ENCODE measurements at regions not wholly inside any gene's neighbourhood (a gene's known extent, or its start where the extent isn't known, plus 50 kb on each side); places are given as distances from the start of the nearest gene placed in this dataset.

- ATAC-seq (ENCODE audit: low FRiP score) (no peak), DNase-seq (no peak)
- Histone ChIP-seq H3K4me3 (ENCODE audit: low read length in 2 of 2) (no peak overlapping the region), H3K4me1 (ENCODE audit: control insufficient read depth in 1 of 2, insufficient read depth in 2 of 2, low read length in 2 of 2) (peaks cover 0 to 2% of the 10 kb centered on the region in 2 donors), H3K27ac (ENCODE audit: low read depth in 1 of 2, low read length in 2 of 2) (no peak overlapping the region), H3K9me3 (ENCODE audit: control insufficient read depth, low read length) (no peaks in the 10 kb centered on the region), H3K36me3 (ENCODE audit: control insufficient read depth in 1 of 2, insufficient read depth in 2 of 2, low read length in 1 of 2) (no peaks in the 10 kb centered on the region), H3K27me3 (ENCODE audit: control insufficient read depth in 1 of 2, insufficient read depth in 2 of 2, low read length in 1 of 2) (no peaks in the 10 kb centered on the region)
- intact Hi-C loops (cut with DNase I): no loop called here
- WGBS, 2 donors: 80 to 82% methylated on average over 2 of the region's 2 CpGs
These were observed 185.1 kb upstream of the HDDC2 start for GRCh38 chr6:125486881-125487280.

GRCh38 chr6:125489579-125490285 is 188.0 kb upstream of the HDDC2 start:
- WGBS, 2 donors: 6 to 8% methylated on average over 2 of the region's 2 CpGs
- DNase-seq (no peak), ATAC-seq (ENCODE audit: low FRiP score) (no peak)
- Histone ChIP-seq H3K27ac (ENCODE audit: low read depth in 1 of 2, low read length in 2 of 2) (no peak overlapping the region), H3K27me3 (ENCODE audit: control insufficient read depth in 1 of 2, insufficient read depth in 2 of 2, low read length in 1 of 2) (no peaks in the 10 kb centered on the region), H3K36me3 (ENCODE audit: control insufficient read depth in 1 of 2, insufficient read depth in 2 of 2, low read length in 1 of 2) (no peaks in the 10 kb centered on the region), H3K4me1 (ENCODE audit: control insufficient read depth in 1 of 2, insufficient read depth in 2 of 2, low read length in 2 of 2) (peaks cover 0 to 2% of the 10 kb centered on the region in 2 donors), H3K4me3 (ENCODE audit: low read length in 2 of 2) (no peak overlapping the region), H3K9me3 (ENCODE audit: control insufficient read depth, low read length) (no peaks in the 10 kb centered on the region)
- intact Hi-C loops (cut with DNase I): no loop called here

- ATAC-seq (ENCODE audit: low FRiP score) (no peak), DNase-seq (no peak)
- Histone ChIP-seq H3K27ac (ENCODE audit: low read depth in 1 of 2, low read length in 2 of 2) (no peak overlapping the region), H3K36me3 (ENCODE audit: control insufficient read depth in 1 of 2, insufficient read depth in 2 of 2, low read length in 1 of 2) (no peaks in the 10 kb centered on the region), H3K4me3 (ENCODE audit: low read length in 2 of 2) (no peak overlapping the region), H3K27me3 (ENCODE audit: control insufficient read depth in 1 of 2, insufficient read depth in 2 of 2, low read length in 1 of 2) (no peaks in the 10 kb centered on the region), H3K9me3 (ENCODE audit: control insufficient read depth, low read length) (no peaks in the 10 kb centered on the region), H3K4me1 (ENCODE audit: control insufficient read depth in 1 of 2, insufficient read depth in 2 of 2, low read length in 2 of 2) (peaks cover 0 to 2% of the 10 kb centered on the region in 2 donors)
- intact Hi-C loops (cut with DNase I): no loop called here
- WGBS, 2 donors: 66 to 77% methylated on average over 8 of the region's 8 CpGs
These were observed 190.3 kb upstream of the HDDC2 start for GRCh38 chr6:125491860-125492618.

GRCh38 chr6:125498606-125499005 is 196.8 kb upstream of the HDDC2 start:
- Histone ChIP-seq H3K4me3 (ENCODE audit: low read length in 2 of 2) (no peak overlapping the region), H3K4me1 (ENCODE audit: control insufficient read depth in 1 of 2, insufficient read depth in 2 of 2, low read length in 2 of 2) (peaks cover 0 to 2% of the 10 kb centered on the region in 2 donors), H3K9me3 (ENCODE audit: control insufficient read depth, low read length) (no peaks in the 10 kb centered on the region), H3K36me3 (ENCODE audit: control insufficient read depth in 1 of 2, insufficient read depth in 2 of 2, low read length in 1 of 2) (no peaks in the 10 kb centered on the region), H3K27me3 (ENCODE audit: control insufficient read depth in 1 of 2, insufficient read depth in 2 of 2, low read length in 1 of 2) (no peaks in the 10 kb centered on the region), H3K27ac (ENCODE audit: low read depth in 1 of 2, low read length in 2 of 2) (no peak overlapping the region)
- DNase-seq: no peak
- WGBS, 2 donors: 70 to 80% methylated on average over 3 of the region's 3 CpGs
- no peak for ATAC-seq (ENCODE audit: low FRiP score)
- intact Hi-C loops (cut with DNase I): no loop called here

GRCh38 chr6:125499535-125499934 is 197.8 kb upstream of the HDDC2 start:
- ATAC-seq (ENCODE audit: low FRiP score) (no peak), DNase-seq (no peak)
- Histone ChIP-seq H3K27me3 (ENCODE audit: control insufficient read depth in 1 of 2, insufficient read depth in 2 of 2, low read length in 1 of 2) (no peaks in the 10 kb centered on the region), H3K4me1 (ENCODE audit: control insufficient read depth in 1 of 2, insufficient read depth in 2 of 2, low read length in 2 of 2) (peaks cover 0 to 2% of the 10 kb centered on the region in 2 donors), H3K27ac (ENCODE audit: low read depth in 1 of 2, low read length in 2 of 2) (no peak overlapping the region), H3K9me3 (ENCODE audit: control insufficient read depth, low read length) (no peaks in the 10 kb centered on the region), H3K36me3 (ENCODE audit: control insufficient read depth in 1 of 2, insufficient read depth in 2 of 2, low read length in 1 of 2) (no peaks in the 10 kb centered on the region), H3K4me3 (ENCODE audit: low read length in 2 of 2) (no peak overlapping the region)
- intact Hi-C loops (cut with DNase I): no loop called here

GRCh38 chr6:125503181-125503580 is 201.4 kb upstream of the HDDC2 start:
- no peaks in the 10 kb centered on the region for H3K9me3 ChIP-seq (ENCODE audit: control insufficient read depth, low read length)
- H3K27me3 ChIP-seq (ENCODE audit: control insufficient read depth in 1 of 2, insufficient read depth in 2 of 2, low read length in 1 of 2): no peaks in the 10 kb centered on the region
- no peaks in the 10 kb centered on the region for H3K36me3 ChIP-seq (ENCODE audit: control insufficient read depth in 1 of 2, insufficient read depth in 2 of 2, low read length in 1 of 2)
- DNase-seq (no peak), ATAC-seq (ENCODE audit: low FRiP score) (no peak)
- peaks cover 0 to 2% of the 10 kb centered on the region in 2 donors for H3K4me1 ChIP-seq (ENCODE audit: control insufficient read depth in 1 of 2, insufficient read depth in 2 of 2, low read length in 2 of 2)
- H3K27ac ChIP-seq (ENCODE audit: low read depth in 1 of 2, low read length in 2 of 2): no peak overlapping the region
- WGBS, 2 donors: 89 to 91% methylated on average over 3 of the region's 3 CpGs
- intact Hi-C loops (cut with DNase I): no loop called here
- H3K4me3 ChIP-seq (ENCODE audit: low read length in 2 of 2): no peak overlapping the region

- Histone ChIP-seq H3K27me3 (ENCODE audit: control insufficient read depth in 1 of 2, insufficient read depth in 2 of 2, low read length in 1 of 2) (no peaks in the 10 kb centered on the region), H3K4me3 (ENCODE audit: low read length in 2 of 2) (no peak overlapping the region), H3K36me3 (ENCODE audit: control insufficient read depth in 1 of 2, insufficient read depth in 2 of 2, low read length in 1 of 2) (no peaks in the 10 kb centered on the region), H3K9me3 (ENCODE audit: control insufficient read depth, low read length) (no peaks in the 10 kb centered on the region), H3K4me1 (ENCODE audit: control insufficient read depth in 1 of 2, insufficient read depth in 2 of 2, low read length in 2 of 2) (no peaks in the 10 kb centered on the region), H3K27ac (ENCODE audit: low read depth in 1 of 2, low read length in 2 of 2) (no peak overlapping the region)
- ATAC-seq (ENCODE audit: low FRiP score): no peak
- DNase-seq: no peak
- 78% methylated on average over 4 of the region's 4 CpGs for WGBS, 2 donors
- intact Hi-C loops (cut with DNase I): no loop called here
These were observed 206.4 kb upstream of the HDDC2 start for GRCh38 chr6:125507987-125508655.

- Histone ChIP-seq H3K4me3 (ENCODE audit: low read length in 2 of 2) (no peak overlapping the region), H3K27ac (ENCODE audit: low read depth in 1 of 2, low read length in 2 of 2) (no peak overlapping the region), H3K9me3 (ENCODE audit: control insufficient read depth, low read length) (no peaks in the 10 kb centered on the region), H3K27me3 (ENCODE audit: control insufficient read depth in 1 of 2, insufficient read depth in 2 of 2, low read length in 1 of 2) (no peaks in the 10 kb centered on the region), H3K4me1 (ENCODE audit: control insufficient read depth in 1 of 2, insufficient read depth in 2 of 2, low read length in 2 of 2) (no peaks in the 10 kb centered on the region), H3K36me3 (ENCODE audit: control insufficient read depth in 1 of 2, insufficient read depth in 2 of 2, low read length in 1 of 2) (no peaks in the 10 kb centered on the region)
- ATAC-seq (ENCODE audit: low FRiP score): no peak
- intact Hi-C loops (cut with DNase I): no loop called here
- no peak for DNase-seq
- WGBS, 2 donors: 74 to 92% methylated on average over 1 of the region's 1 CpG
These were observed 207.0 kb upstream of the HDDC2 start for GRCh38 chr6:125508793-125509192.
